ENCODE measurements at regions not wholly inside any gene's neighbourhood (a gene's known extent, or its start where the extent isn't known, plus 50 kb on each side); places are given as distances from the start of the nearest gene placed in this dataset.

DNA sequence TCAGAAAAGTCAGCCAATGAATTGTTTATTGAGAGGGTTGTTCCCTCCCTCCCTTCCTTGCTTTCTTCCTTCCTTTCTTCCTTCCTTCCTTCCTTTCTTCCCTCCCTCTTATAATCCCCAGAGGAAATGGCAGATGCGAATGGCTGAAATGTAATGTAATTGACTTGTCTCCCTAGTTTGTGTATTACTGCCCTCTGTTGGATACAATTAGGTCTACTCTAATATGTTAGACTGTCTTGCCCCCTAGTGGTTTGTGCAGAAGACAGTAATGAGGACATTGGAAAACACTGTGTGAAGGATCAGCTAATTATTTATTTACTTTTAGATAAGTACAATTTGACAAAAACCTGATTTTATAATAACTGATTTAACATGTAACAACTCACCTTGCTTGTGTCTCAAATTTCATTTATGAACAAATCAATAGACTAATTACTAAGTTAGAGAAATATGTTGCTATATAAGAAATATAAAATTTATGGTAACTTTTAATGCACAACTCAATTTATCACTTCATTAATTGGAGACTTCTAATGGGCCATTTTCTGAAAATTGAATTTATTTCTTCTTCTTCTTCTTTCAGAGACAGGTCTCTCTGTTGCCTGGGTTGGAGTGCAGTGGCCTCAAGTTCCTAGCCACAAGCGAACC is 229.8 kb upstream of the LRIG3 start:
- peak; percentile 98 for TF ChIP-seq CTCF (conservative IDR thresholded peaks at IDR 0.05)
- TF ChIP-seq ZFX (IDR thresholded peaks at IDR 0.05), result no peak
